ENCODE measurements at regions not wholly inside any gene's neighbourhood (a gene's known extent, or its start where the extent isn't known, plus 50 kb on each side); places are given as distances from the start of the nearest gene placed in this dataset.

DNA sequence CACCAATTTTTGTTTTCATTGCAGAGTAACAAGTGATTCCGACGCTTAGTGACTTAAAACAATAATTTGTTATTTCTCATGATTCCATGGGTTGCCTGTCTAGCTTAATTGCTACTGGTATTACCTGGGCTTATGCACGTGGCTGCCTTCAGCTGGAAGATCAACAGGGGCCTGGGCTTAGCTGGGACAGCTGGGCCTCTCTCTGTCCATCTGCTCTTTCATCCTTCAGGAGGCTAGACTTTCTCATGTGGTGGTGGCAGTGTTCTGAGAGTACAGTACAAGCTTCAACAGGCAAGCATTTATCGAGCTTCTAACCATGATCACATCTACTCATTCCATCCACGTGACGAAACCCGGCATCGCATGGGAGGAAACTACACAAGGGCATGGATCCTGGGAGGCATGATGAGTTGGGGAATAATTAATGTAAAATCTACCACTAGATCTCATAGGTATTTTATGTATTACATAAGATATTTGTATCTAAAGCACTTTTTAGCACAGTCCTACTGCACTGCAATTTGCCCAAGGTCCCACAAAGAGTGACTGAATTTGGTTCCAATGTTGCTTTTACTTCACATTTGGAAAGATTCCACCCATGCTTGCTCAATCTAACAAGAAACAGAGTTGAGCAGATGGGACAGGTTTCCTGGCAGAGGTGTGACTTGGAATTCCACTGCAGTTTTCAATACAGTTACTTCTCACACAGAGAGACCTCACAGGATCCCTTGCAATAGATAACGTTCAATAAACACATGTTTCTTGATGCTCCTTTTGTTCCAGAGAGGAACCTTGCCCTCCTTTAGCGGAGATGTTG lies 153.1 kb upstream of the FRMD6 start:
- TF ChIP-seq, protein P1, sequence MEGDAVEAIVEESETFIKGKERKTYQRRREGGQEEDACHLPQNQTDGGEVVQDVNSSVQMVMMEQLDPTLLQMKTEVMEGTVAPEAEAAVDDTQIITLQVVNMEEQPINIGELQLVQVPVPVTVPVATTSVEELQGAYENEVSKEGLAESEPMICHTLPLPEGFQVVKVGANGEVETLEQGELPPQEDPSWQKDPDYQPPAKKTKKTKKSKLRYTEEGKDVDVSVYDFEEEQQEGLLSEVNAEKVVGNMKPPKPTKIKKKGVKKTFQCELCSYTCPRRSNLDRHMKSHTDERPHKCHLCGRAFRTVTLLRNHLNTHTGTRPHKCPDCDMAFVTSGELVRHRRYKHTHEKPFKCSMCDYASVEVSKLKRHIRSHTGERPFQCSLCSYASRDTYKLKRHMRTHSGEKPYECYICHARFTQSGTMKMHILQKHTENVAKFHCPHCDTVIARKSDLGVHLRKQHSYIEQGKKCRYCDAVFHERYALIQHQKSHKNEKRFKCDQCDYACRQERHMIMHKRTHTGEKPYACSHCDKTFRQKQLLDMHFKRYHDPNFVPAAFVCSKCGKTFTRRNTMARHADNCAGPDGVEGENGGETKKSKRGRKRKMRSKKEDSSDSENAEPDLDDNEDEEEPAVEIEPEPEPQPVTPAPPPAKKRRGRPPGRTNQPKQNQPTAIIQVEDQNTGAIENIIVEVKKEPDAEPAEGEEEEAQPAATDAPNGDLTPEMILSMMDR (IDR thresholded peaks at IDR 0.05 in 2 of 3, conservative IDR thresholded peaks at IDR 0.05 in 1 of 3; ENCODE audit: borderline replicate concordance in 1 of 3, insufficient read depth in 1 of 3, low read depth in 2 of 3, low read length in 2 of 3) = no peak
- TF ChIP-seq EGR1 (IDR thresholded peaks at IDR 0.05; ENCODE audit: low read depth) (no peak), EZH2 (IDR thresholded peaks at IDR 0.05) (no peak), ELF1 (IDR thresholded peaks at IDR 0.05; ENCODE audit: borderline replicate concordance, low read depth) (no peak), POLR2AphosphoS5 (IDR thresholded peaks at IDR 0.05; ENCODE audit: low read depth, low read length) (no peak), JUND (IDR thresholded peaks at IDR 0.05) (no peak), EZH2phosphoT487 (IDR thresholded peaks at IDR 0.05; ENCODE audit: borderline replicate concordance) (no peak), POLR2A (IDR thresholded peaks at IDR 0.05; ENCODE audit: borderline replicate concordance, extremely low read depth, insufficient read depth, insufficient read length) (no peak), SRF (IDR thresholded peaks at IDR 0.05; ENCODE audit: low read depth) (no peak)
- TF ChIP-seq, protein P2, sequence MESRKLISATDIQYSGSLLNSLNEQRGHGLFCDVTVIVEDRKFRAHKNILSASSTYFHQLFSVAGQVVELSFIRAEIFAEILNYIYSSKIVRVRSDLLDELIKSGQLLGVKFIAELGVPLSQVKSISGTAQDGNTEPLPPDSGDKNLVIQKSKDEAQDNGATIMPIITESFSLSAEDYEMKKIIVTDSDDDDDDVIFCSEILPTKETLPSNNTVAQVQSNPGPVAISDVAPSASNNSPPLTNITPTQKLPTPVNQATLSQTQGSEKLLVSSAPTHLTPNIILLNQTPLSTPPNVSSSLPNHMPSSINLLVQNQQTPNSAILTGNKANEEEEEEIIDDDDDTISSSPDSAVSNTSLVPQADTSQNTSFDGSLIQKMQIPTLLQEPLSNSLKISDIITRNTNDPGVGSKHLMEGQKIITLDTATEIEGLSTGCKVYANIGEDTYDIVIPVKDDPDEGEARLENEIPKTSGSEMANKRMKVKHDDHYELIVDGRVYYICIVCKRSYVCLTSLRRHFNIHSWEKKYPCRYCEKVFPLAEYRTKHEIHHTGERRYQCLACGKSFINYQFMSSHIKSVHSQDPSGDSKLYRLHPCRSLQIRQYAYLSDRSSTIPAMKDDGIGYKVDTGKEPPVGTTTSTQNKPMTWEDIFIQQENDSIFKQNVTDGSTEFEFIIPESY (IDR thresholded peaks at IDR 0.05; ENCODE audit: extremely low read depth, insufficient replicate concordance, low read length) = no peak
- TF ChIP-seq, protein P3, sequence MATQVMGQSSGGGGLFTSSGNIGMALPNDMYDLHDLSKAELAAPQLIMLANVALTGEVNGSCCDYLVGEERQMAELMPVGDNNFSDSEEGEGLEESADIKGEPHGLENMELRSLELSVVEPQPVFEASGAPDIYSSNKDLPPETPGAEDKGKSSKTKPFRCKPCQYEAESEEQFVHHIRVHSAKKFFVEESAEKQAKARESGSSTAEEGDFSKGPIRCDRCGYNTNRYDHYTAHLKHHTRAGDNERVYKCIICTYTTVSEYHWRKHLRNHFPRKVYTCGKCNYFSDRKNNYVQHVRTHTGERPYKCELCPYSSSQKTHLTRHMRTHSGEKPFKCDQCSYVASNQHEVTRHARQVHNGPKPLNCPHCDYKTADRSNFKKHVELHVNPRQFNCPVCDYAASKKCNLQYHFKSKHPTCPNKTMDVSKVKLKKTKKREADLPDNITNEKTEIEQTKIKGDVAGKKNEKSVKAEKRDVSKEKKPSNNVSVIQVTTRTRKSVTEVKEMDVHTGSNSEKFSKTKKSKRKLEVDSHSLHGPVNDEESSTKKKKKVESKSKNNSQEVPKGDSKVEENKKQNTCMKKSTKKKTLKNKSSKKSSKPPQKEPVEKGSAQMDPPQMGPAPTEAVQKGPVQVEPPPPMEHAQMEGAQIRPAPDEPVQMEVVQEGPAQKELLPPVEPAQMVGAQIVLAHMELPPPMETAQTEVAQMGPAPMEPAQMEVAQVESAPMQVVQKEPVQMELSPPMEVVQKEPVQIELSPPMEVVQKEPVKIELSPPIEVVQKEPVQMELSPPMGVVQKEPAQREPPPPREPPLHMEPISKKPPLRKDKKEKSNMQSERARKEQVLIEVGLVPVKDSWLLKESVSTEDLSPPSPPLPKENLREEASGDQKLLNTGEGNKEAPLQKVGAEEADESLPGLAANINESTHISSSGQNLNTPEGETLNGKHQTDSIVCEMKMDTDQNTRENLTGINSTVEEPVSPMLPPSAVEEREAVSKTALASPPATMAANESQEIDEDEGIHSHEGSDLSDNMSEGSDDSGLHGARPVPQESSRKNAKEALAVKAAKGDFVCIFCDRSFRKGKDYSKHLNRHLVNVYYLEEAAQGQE (IDR thresholded peaks at IDR 0.05; ENCODE audit: low read depth) = no peak
- TF ChIP-seq, protein P4, sequence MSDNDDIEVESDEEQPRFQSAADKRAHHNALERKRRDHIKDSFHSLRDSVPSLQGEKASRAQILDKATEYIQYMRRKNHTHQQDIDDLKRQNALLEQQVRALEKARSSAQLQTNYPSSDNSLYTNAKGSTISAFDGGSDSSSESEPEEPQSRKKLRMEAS (IDR thresholded peaks at IDR 0.05) = no peak
